ENCODE measurements at regions not wholly inside any gene's neighbourhood (a gene's known extent, or its start where the extent isn't known, plus 50 kb on each side); places are given as distances from the start of the nearest gene placed in this dataset.

DNA sequence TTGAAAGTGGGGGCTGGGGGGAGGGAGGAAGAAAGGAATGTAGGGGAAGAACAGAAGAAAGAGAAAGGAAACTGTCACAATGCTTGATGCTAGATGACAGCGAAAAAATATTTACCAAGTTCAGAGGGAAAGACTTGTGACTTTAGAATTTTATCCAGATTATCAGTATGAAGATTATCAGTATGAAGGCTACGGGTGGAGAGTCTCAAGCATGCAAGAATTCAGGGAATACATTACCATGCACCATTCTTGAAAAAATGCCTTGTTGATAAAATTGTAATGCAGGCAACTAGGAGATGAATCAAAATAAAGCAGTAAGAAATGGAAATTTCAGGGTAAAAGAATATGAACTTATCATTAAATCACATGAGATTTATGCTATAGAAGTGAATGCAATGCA lies 376.8 kb downstream of the PCNX1 start:
- Mint-ChIP-seq H3K9me3 (no peaks in the 10 kb centered on the region), H3K36me3 (ENCODE audit: low read depth) (no peaks in the 10 kb centered on the region), H3K4me3 (no peak overlapping the region), H3K4me1 (ENCODE audit: low read depth) (no peaks in the 10 kb centered on the region), H3K27ac (no peak overlapping the region), H3K27me3 (no peaks in the 10 kb centered on the region)
- TF ChIP-seq, protein P1, sequence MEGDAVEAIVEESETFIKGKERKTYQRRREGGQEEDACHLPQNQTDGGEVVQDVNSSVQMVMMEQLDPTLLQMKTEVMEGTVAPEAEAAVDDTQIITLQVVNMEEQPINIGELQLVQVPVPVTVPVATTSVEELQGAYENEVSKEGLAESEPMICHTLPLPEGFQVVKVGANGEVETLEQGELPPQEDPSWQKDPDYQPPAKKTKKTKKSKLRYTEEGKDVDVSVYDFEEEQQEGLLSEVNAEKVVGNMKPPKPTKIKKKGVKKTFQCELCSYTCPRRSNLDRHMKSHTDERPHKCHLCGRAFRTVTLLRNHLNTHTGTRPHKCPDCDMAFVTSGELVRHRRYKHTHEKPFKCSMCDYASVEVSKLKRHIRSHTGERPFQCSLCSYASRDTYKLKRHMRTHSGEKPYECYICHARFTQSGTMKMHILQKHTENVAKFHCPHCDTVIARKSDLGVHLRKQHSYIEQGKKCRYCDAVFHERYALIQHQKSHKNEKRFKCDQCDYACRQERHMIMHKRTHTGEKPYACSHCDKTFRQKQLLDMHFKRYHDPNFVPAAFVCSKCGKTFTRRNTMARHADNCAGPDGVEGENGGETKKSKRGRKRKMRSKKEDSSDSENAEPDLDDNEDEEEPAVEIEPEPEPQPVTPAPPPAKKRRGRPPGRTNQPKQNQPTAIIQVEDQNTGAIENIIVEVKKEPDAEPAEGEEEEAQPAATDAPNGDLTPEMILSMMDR (IDR thresholded peaks at IDR 0.05), result no peak
- CTCF ChIA-PET, result interaction anchor here (0.7 kb wide), 1 partner anchor 11 kb away, joined by 3 read pairs; no protein-coding TSS in a partner anchor
- DNase-seq (no peak), ATAC-seq (ENCODE audit: poor library complexity) (no peak)
- H3K4me3 ChIP-seq (ENCODE audit: low read length), result no peak overlapping the region
- no peaks in the 10 kb centered on the region for H3K36me3 ChIP-seq (ENCODE audit: insufficient read depth, low read length)
- no peaks in the 10 kb centered on the region for H3K27me3 ChIP-seq (ENCODE audit: control insufficient read depth in 1 of 2, insufficient read depth in 2 of 2, low read length in 2 of 2)
- POLR2A ChIA-PET, result no interaction called here
- H3K4me1 ChIP-seq (ENCODE audit: insufficient read depth, low read length), result no peaks in the 10 kb centered on the region
- no peak overlapping the region for H3K27ac ChIP-seq (ENCODE audit: low read depth in 1 of 2, low read length in 2 of 2)
- H3K9me3 ChIP-seq (ENCODE audit: control insufficient read depth in 1 of 2, insufficient read depth in 1 of 2, low read length in 2 of 2), result peaks cover 0 to 3% of the 10 kb centered on the region in 2 experiments
- intact Hi-C loops (cut with DNase I, micrococcal nuclease), result no loop called here

DNA sequence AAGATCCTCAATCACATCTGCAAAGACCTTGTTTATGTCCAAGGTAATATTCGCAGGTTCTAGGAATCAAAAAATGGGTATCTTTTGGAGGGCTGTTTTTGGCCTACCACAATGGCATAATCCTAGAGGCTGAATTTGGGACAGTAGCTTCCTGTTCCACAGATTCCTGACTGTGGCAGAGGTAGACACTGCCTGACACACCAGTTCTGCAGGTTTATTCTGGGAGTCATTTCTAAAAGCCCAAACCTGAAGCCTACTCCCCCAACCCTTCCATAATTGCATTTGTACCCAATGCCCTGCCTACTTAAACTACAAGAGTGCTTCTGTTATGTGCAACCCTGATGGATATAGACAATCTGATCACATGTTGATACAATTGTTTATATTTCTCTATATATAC lies 378.9 kb downstream of the PCNX1 start:
- Histone ChIP-seq H3K36me3 (ENCODE audit: insufficient read depth, low read length) (no peaks in the 10 kb centered on the region), H3K27ac (ENCODE audit: low read depth in 1 of 2, low read length in 2 of 2) (no peak overlapping the region), H3K4me3 (ENCODE audit: low read length) (no peak overlapping the region), H3K4me1 (ENCODE audit: insufficient read depth, low read length) (peaks cover 3% of the 10 kb centered on the region), H3K9me3 (ENCODE audit: control insufficient read depth in 1 of 2, insufficient read depth in 1 of 2, low read length in 2 of 2) (peaks cover 0 to 3% of the 10 kb centered on the region in 2 experiments), H3K27me3 (ENCODE audit: control insufficient read depth in 1 of 2, insufficient read depth in 2 of 2, low read length in 2 of 2) (no peaks in the 10 kb centered on the region)
- H3K4me3 Mint-ChIP-seq, result no peak overlapping the region
- H3K36me3 Mint-ChIP-seq (ENCODE audit: low read depth), result no peaks in the 10 kb centered on the region
- no peaks in the 10 kb centered on the region for H3K4me1 Mint-ChIP-seq (ENCODE audit: low read depth)
- no peaks in the 10 kb centered on the region for H3K9me3 Mint-ChIP-seq
- ATAC-seq (ENCODE audit: poor library complexity) (no peak), DNase-seq (no peak)
- ChIA-PET CTCF (no interaction called here), POLR2A (no interaction called here)
- H3K27me3 Mint-ChIP-seq, result no peaks in the 10 kb centered on the region
- intact Hi-C loops (cut with DNase I, micrococcal nuclease), result no loop called here
- TF ChIP-seq, protein P1 (IDR thresholded peaks at IDR 0.05), result no peak
- H3K27ac Mint-ChIP-seq, result no peak overlapping the region

DNA sequence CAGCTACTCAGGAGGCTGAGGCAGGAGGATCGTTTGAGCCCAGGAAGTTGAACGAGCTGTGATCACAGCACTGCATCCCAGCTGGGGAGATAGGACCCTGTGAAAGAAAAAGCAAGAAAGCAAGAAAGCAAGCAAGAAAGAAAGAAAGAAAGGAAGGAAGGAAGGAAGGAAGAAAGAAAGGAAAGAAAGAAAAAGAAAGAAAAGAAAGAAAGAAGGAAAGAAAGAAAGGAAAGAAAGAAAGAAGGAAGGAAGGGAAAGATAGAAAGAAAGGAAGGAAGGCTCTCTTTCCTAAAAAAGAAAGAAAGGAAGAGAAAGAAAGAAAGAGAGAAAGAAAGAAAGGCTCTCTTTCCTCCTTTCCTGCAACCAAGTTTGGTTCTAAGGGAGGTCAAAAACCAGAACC lies 380.3 kb downstream of the PCNX1 start:
- no peak overlapping the region for H3K4me3 Mint-ChIP-seq
- Histone ChIP-seq H3K36me3 (ENCODE audit: insufficient read depth, low read length) (no peaks in the 10 kb centered on the region), H3K4me1 (ENCODE audit: insufficient read depth, low read length) (peaks cover 3% of the 10 kb centered on the region), H3K27ac (ENCODE audit: low read depth in 1 of 2, low read length in 2 of 2) (no peak overlapping the region), H3K4me3 (ENCODE audit: low read length) (no peak overlapping the region), H3K9me3 (ENCODE audit: control insufficient read depth in 1 of 2, insufficient read depth in 1 of 2, low read length in 2 of 2) (peaks cover 0 to 3% of the 10 kb centered on the region in 2 experiments), H3K27me3 (ENCODE audit: control insufficient read depth in 1 of 2, insufficient read depth in 2 of 2, low read length in 2 of 2) (no peaks in the 10 kb centered on the region)
- H3K27ac Mint-ChIP-seq, result no peak overlapping the region
- no peaks in the 10 kb centered on the region for H3K27me3 Mint-ChIP-seq
- intact Hi-C loops (cut with DNase I, micrococcal nuclease), result no loop called here
- H3K36me3 Mint-ChIP-seq (ENCODE audit: low read depth), result no peaks in the 10 kb centered on the region
- ATAC-seq (ENCODE audit: poor library complexity) (no peak), DNase-seq (no peak)
- no peaks in the 10 kb centered on the region for H3K4me1 Mint-ChIP-seq (ENCODE audit: low read depth)
- TF ChIP-seq, protein P1 (IDR thresholded peaks at IDR 0.05), result no peak
- ChIA-PET POLR2A (no interaction called here), CTCF (no interaction called here)
- no peaks in the 10 kb centered on the region for H3K9me3 Mint-ChIP-seq
